IMR-90 (cell line): ENCODE measurements at regions not wholly inside any gene's neighbourhood (a gene's known extent, or its start where the extent isn't known, plus 50 kb on each side); places are given as distances from the start of the nearest gene placed in this dataset.

ENCODE experiments used
- ATAC-seq: fragments of 200-7000 bp; cut with Tn5 transposase; 2 replicates; pipeline ENCODE4 v1.9.1; 2020; ENCODE audit warnings: low read depth, mild to moderate bottlenecking, moderate library complexity
- BruUV-seq: library from RNA; stranded (reverse); fragments of 400-500 nt; replicated peaks from 2 replicates; lab custom pipeline; 2021; lab: Mats Ljungman, UMichigan
- CTCF ChIA-PET: fragments of 300-600 bp; formaldehyde crosslinking; extraction: SDS; loops from one replicate; lab custom pipeline; 2021; ENCODE audit warnings: antibody characterized with exemption; lab: Yijun Ruan, JAX
- POLR2A ChIA-PET: fragments of 300-600 bp; sonication (Branson Sonifier 250); formaldehyde crosslinking; loops from one replicate; lab custom pipeline; 2022; ENCODE audit warnings: antibody characterized with exemption; ENCODE audit not compliant: unreplicated experiment; lab: Charles Lee
- DNase-seq: peaks from one replicate; pipeline ENCODE4 v3.0.0; 2013
- H2AFZ ChIP-seq: replicated peaks from 2 replicates; pipeline ENCODE3; 2013; ENCODE audit warnings: low read length, mild to moderate bottlenecking; ENCODE audit not compliant: poor library complexity
- H2AK5ac ChIP-seq: 2 replicates; pipeline ENCODE4 v1.6.1; 2013; ENCODE audit warnings: low read depth, low read length, inconsistent platforms
- H2AK9ac ChIP-seq: replicated peaks from 2 replicates; pipeline ENCODE3; 2013; ENCODE audit warnings: mild to moderate bottlenecking, low read depth, low read length, moderate library complexity; ENCODE audit not compliant: poor library complexity
- H2BK120ac ChIP-seq: 2 replicates; pipeline ENCODE4 v1.6.1; 2013; ENCODE audit warnings: low read depth, low read length, inconsistent platforms
- H2BK15ac ChIP-seq: 3 replicates; pipeline ENCODE4 v1.6.1; 2013; ENCODE audit warnings: low read depth, low read length, inconsistent platforms
- H2BK20ac ChIP-seq: 2 replicates; pipeline ENCODE4 v1.6.1; 2013; ENCODE audit warnings: low read depth, mild to moderate bottlenecking, inconsistent platforms, low read length, moderate library complexity
- H2BK5ac ChIP-seq: 2 replicates; pipeline ENCODE4 v1.6.1; 2013; ENCODE audit warnings: mild to moderate bottlenecking, low read depth, low read length, inconsistent platforms; ENCODE audit not compliant: poor library complexity, severe bottlenecking
- H3K14ac ChIP-seq: replicated peaks from 2 replicates; pipeline ENCODE4 v1.6.1; 2013; ENCODE audit warnings: low read depth, low read length, inconsistent platforms
- H3K18ac ChIP-seq: 2 replicates; pipeline ENCODE4 v1.6.1; 2013; ENCODE audit warnings: low read depth, low read length, control low read depth
- H3K23ac ChIP-seq: 2 replicates; pipeline ENCODE4 v1.6.1; 2013; ENCODE audit warnings: low read depth, low read length, inconsistent platforms
- H3K27ac ChIP-seq: 2 replicates; pipeline ENCODE4 v1.5.1; 2013; ENCODE audit warnings: mild to moderate bottlenecking, control low read depth, low read length; ENCODE audit not compliant: insufficient read depth
- H3K27me3 ChIP-seq: 2 replicates; pipeline ENCODE4 v1.6.1; 2013; ENCODE audit warnings: low read length; ENCODE audit not compliant: control insufficient read depth, insufficient read depth
- H3K36me3 ChIP-seq: 2 replicates; pipeline ENCODE4 v1.6.1; 2013; ENCODE audit warnings: low read length, mixed read lengths; ENCODE audit not compliant: control insufficient read depth, insufficient read depth
- H3K4ac ChIP-seq: 2 replicates; pipeline ENCODE4 v1.6.1; 2013; ENCODE audit warnings: low read depth, low read length, inconsistent platforms
- H3K4me1 ChIP-seq: 2 replicates; pipeline ENCODE4 v1.6.1; 2013; ENCODE audit warnings: low read length, mixed read lengths; ENCODE audit not compliant: control insufficient read depth, insufficient read depth
- H3K4me2 ChIP-seq: 2 replicates; pipeline ENCODE4 v1.6.1; 2013; ENCODE audit warnings: low read depth, mild to moderate bottlenecking, control low read depth, low read length, moderate library complexity
- H3K4me3 ChIP-seq: 2 replicates; pipeline ENCODE4 v1.5.1; 2013; ENCODE audit warnings: low read depth, mild to moderate bottlenecking, control low read depth, low read length, moderate library complexity; ENCODE audit not compliant: insufficient read depth
- H3K56ac ChIP-seq: 2 replicates; pipeline ENCODE4 v1.6.1; 2013; ENCODE audit warnings: low read length, inconsistent platforms; ENCODE audit not compliant: insufficient read depth; ENCODE audit errors: extremely low read depth
- H3K79me1 ChIP-seq, 2 experiments: 2 replicates each; pipeline ENCODE4 v1.6.1; 2013; ENCODE audit warnings: low read length in 2 of 2, inconsistent platforms in 1 of 2, low read depth in 1 of 2
- H3K9ac ChIP-seq: 2 replicates; pipeline ENCODE4 v1.6.1; 2013; ENCODE audit warnings: low read depth, low read length, control low read depth
- H3K9me1 ChIP-seq: 2 replicates; pipeline ENCODE4 v1.6.1; 2013; ENCODE audit warnings: low read length, inconsistent platforms; ENCODE audit not compliant: insufficient read depth
- H3K9me3 ChIP-seq: 2 replicates; pipeline ENCODE4 v1.6.1; 2013; ENCODE audit warnings: low read length; ENCODE audit not compliant: control insufficient read depth, insufficient read depth
- H4K20me1 ChIP-seq: 2 replicates; pipeline ENCODE4 v1.6.1; 2013; ENCODE audit warnings: low read length, inconsistent platforms; ENCODE audit not compliant: insufficient read depth
- H4K5ac ChIP-seq: 2 replicates; pipeline ENCODE4 v1.6.1; 2013; ENCODE audit warnings: mild to moderate bottlenecking, low read depth, low read length, control low read depth
- H4K8ac ChIP-seq, 2 experiments: 2 replicates each; pipeline ENCODE4 v1.6.1; 2013; ENCODE audit warnings: low read depth in 2 of 2, low read length in 2 of 2, control low read depth in 1 of 2, inconsistent platforms in 1 of 2
- H4K91ac ChIP-seq: 2 replicates; pipeline ENCODE4 v1.6.1; 2013; ENCODE audit warnings: low read depth, low read length, inconsistent platforms; ENCODE audit not compliant: insufficient read depth
- BHLHE40 ChIP-seq: fragments of 150-350 bp; IDR thresholded peaks from 2 replicates; pipeline ENCODE4 v1.6.1; 2016; ENCODE audit warnings: mild to moderate bottlenecking, low read depth, low read length
- CEBPB ChIP-seq: IDR thresholded peaks from 2 replicates; pipeline ENCODE4 v1.6.1; 2012; ENCODE audit warnings: low read depth, low read length, improper control_type of control experiment
- CHD1 ChIP-seq: IDR thresholded peaks from 2 replicates; pipeline ENCODE4 v1.6.1; 2012; ENCODE audit warnings: low read depth, low read length, improper control_type of control experiment
- CTCF ChIP-seq: conservative IDR thresholded peaks from 2 replicates; pipeline ENCODE4 v1.5.1; 2012; ENCODE audit warnings: mild to moderate bottlenecking, low read depth, low read length, improper control_type of control experiment
- ELK1 ChIP-seq: fragments of 150-350 bp; IDR thresholded peaks from 2 replicates; pipeline ENCODE4 v1.6.1; 2016; ENCODE audit warnings: low read depth, mild to moderate bottlenecking, low read length, moderate library complexity, borderline replicate concordance
- FOS ChIP-seq: fragments of 150-350 bp; IDR thresholded peaks from 2 replicates; pipeline ENCODE4 v1.6.1; 2016; ENCODE audit warnings: low read depth, low read length
- MAFK ChIP-seq: IDR thresholded peaks from 2 replicates; pipeline ENCODE4 v1.6.1; 2012; ENCODE audit warnings: low read depth, low read length, improper control_type of control experiment
- MAZ ChIP-seq: IDR thresholded peaks from 2 replicates; pipeline ENCODE4 v1.6.1; 2012; ENCODE audit warnings: low read depth, mild to moderate bottlenecking, low read length, improper control_type of control experiment, moderate library complexity, borderline replicate concordance
- MXI1 ChIP-seq: IDR thresholded peaks from 2 replicates; pipeline ENCODE4 v1.6.1; 2012; ENCODE audit warnings: low read depth, mild to moderate bottlenecking, low read length, moderate library complexity, borderline replicate concordance
- NFE2L2 ChIP-seq: fragments of 150-350 bp; IDR thresholded peaks from 2 replicates; pipeline ENCODE4 v1.6.1; 2016; ENCODE audit warnings: low read depth, mild to moderate bottlenecking, low read length
- POLR2A ChIP-seq: IDR thresholded peaks from 2 replicates; pipeline ENCODE4 v1.6.1; 2012; ENCODE audit warnings: mild to moderate bottlenecking, low read depth, low read length
- RAD21 ChIP-seq: IDR thresholded peaks from 2 replicates; pipeline ENCODE4 v1.6.1; 2012; ENCODE audit warnings: low read length, improper control_type of control experiment
- RCOR1 ChIP-seq: IDR thresholded peaks from 2 replicates; pipeline ENCODE4 v1.6.1; 2012; ENCODE audit warnings: mild to moderate bottlenecking, low read length, improper control_type of control experiment; ENCODE audit not compliant: insufficient replicate concordance
- RFX5 ChIP-seq: IDR thresholded peaks from 2 replicates; pipeline ENCODE4 v1.8.0; 2012; ENCODE audit warnings: low read depth, mild to moderate bottlenecking, low read length, moderate library complexity
- SMC3 ChIP-seq: fragments of 150-350 bp; IDR thresholded peaks from 2 replicates; pipeline ENCODE4 v1.6.1; 2016; ENCODE audit warnings: low read depth, mild to moderate bottlenecking, antibody characterized with exemption, low read length, moderate library complexity
- USF2 ChIP-seq: fragments of 150-350 bp; IDR thresholded peaks from 2 replicates; pipeline ENCODE4 v1.6.1; 2017; ENCODE audit warnings: mild to moderate bottlenecking, antibody characterized with exemption, low read length, low read depth
- WGBS, 2 experiments: methylation state at CpG; one replicate each; pipeline versions ENCODE4 v1.1.5 to v1.1.7; 2013; ENCODE audit warnings: missing lambda C conversion rate in 2 of 2; ENCODE audit not compliant: insufficient read length in 1 of 2; ENCODE audit errors: extremely low coverage in 2 of 2; 5-methylcytosine and 5-hydroxymethylcytosine counted together
- dilution Hi-C: fragments of 300-500 bp; cut with HindIII; formaldehyde crosslinking; loops from one replicate; pipeline ENCODE4 v1.14.3; 2018; ENCODE audit warnings: low sequenced_read_pairs; ENCODE audit not compliant: unreplicated experiment
- in situ Hi-C: fragments of 300-500 bp; cut with MboI; formaldehyde crosslinking; loops from 3 replicates; pipeline ENCODE4 v1.14.3; 2019; ENCODE audit warnings: low sequenced_read_pairs, inconsistent platforms, mixed read lengths
- intact Hi-C: fragments of 100-400 bp; cut with micrococcal nuclease; formaldehyde crosslinking; loops from 2 replicates; pipeline ENCODE4 v1.10.0; 2022

- H3K9ac ChIP-seq, result no peak overlapping the region
- no peak for DNase-seq
- no peak overlapping the region for H2AFZ ChIP-seq
- dilution Hi-C loops (no loop called here), intact Hi-C loops (no loop called here), in situ Hi-C loops (no loop called here)
- ChIA-PET POLR2A (no interaction called here), CTCF (no interaction called here)
- no peaks in the 10 kb centered on the region for H3K27me3 ChIP-seq
- no CpG with 5 or more reads among the region's 1 CpG for WGBS, 2 experiments
- TF ChIP-seq ELK1 (no peak), NFE2L2 (no peak), MXI1 (no peak), CTCF (no peak), RCOR1 (no peak), POLR2A (no peak), CHD1 (no peak), RFX5 (no peak), MAFK (no peak), USF2 (no peak), BHLHE40 (no peak), MAZ (no peak), CEBPB (no peak), SMC3 (no peak), RAD21 (no peak), FOS (no peak)
- no peak overlapping the region for H2BK20ac ChIP-seq
- no peak overlapping the region for H3K4me2 ChIP-seq
- H3K36me3 ChIP-seq, result no peaks in the 10 kb centered on the region
- no peaks in the 10 kb centered on the region for H3K9me1 ChIP-seq
- no peak overlapping the region for H3K14ac ChIP-seq
- H3K4me3 ChIP-seq, result no peak overlapping the region
- H4K8ac ChIP-seq, result no peak overlapping the region
- no peak overlapping the region for H2BK120ac ChIP-seq
- BruUV-seq, result no TSS peak
- H2BK15ac ChIP-seq, result no peak overlapping the region
- H3K23ac ChIP-seq, result no peak overlapping the region
- no peak overlapping the region for H3K4ac ChIP-seq
- no peaks in the 10 kb centered on the region for H3K79me1 ChIP-seq
- H2AK5ac ChIP-seq, result no peak overlapping the region
- H4K91ac ChIP-seq, result no peak overlapping the region
- H3K18ac ChIP-seq, result no peak overlapping the region
- peaks cover 12% of the 10 kb centered on the region for H3K9me3 ChIP-seq
- H3K27ac ChIP-seq, result no peak overlapping the region
- H3K4me1 ChIP-seq, result no peaks in the 10 kb centered on the region
- H4K20me1 ChIP-seq, result no peaks in the 10 kb centered on the region
- H3K56ac ChIP-seq, result no peak overlapping the region
- H2AK9ac ChIP-seq, result no peak overlapping the region
- no peak overlapping the region for H4K5ac ChIP-seq
- no peak overlapping the region for H2BK5ac ChIP-seq
- ATAC-seq, result no peak
Observed at GRCh38 chr16:62712566-62712965, 676.3 kb upstream of the CDH8 start.
